Keratinocyte (primary cell): ENCODE measurements at regions not wholly inside any gene's neighbourhood (a gene's known extent, or its start where the extent isn't known, plus 50 kb on each side); places are given as distances from the start of the nearest gene placed in this dataset.

ENCODE experiments used
- DNase-seq: peaks from one replicate; pipeline ENCODE4 v3.0.0-alpha.2; 2011; ENCODE audit warnings: low read depth, missing footprints, low spot score
- FAIRE-seq: peaks from 2 replicates; lab custom pipeline; 2011; peaks lifted over from hg19 to GRCh38; lab: Jason Lieb, UNC
- H2AFZ ChIP-seq: 2 replicates; pipeline ENCODE4 v1.6.0; 2012; ENCODE audit warnings: low read length, control low read depth, inconsistent platforms; ENCODE audit not compliant: control insufficient read depth
- H3K27ac ChIP-seq: 2 replicates; pipeline ENCODE4 v1.5.1; 2011; ENCODE audit warnings: low read length; ENCODE audit not compliant: control insufficient read depth, insufficient read depth
- H3K27me3 ChIP-seq: 3 replicates; pipeline ENCODE4 v1.6.0; 2011; ENCODE audit warnings: low read length; ENCODE audit not compliant: control insufficient read depth, insufficient read depth; ENCODE audit errors: extremely low read depth
- H3K36me3 ChIP-seq, 2 experiments: 2 replicates in 1 of 2; 3 replicates in 1 of 2; pipeline ENCODE4 v1.5.1; 2011; ENCODE audit warnings: low read length in 2 of 2, mild to moderate bottlenecking in 1 of 2; ENCODE audit not compliant: control insufficient read depth in 2 of 2, insufficient read depth in 2 of 2; ENCODE audit errors: extremely low read depth in 1 of 2
- H3K4me1 ChIP-seq: 3 replicates; pipeline ENCODE4 v1.5.1; 2011; ENCODE audit warnings: low read length; ENCODE audit not compliant: control insufficient read depth, insufficient read depth; ENCODE audit errors: extremely low read depth
- H3K4me2 ChIP-seq: 3 replicates; pipeline ENCODE4 v1.6.0; 2011; ENCODE audit warnings: low read depth, low read length; ENCODE audit not compliant: control insufficient read depth, insufficient read depth; ENCODE audit errors: extremely low read depth
- H3K4me3 ChIP-seq, 3 experiments: fragments of 200-600 bp in 1 of 3; sonication (generic) in 1 of 3; 2 replicates in 2 of 3; 3 replicates in 1 of 3; pipeline ENCODE4 v1.5.1; 2011 to 2016; ENCODE audit warnings: low read length in 3 of 3, mild to moderate bottlenecking in 3 of 3, control low read depth in 2 of 3, inconsistent platforms in 1 of 3, low read depth in 1 of 3, mixed read lengths in 1 of 3, mixed run types in 1 of 3, moderate library complexity in 1 of 3; ENCODE audit not compliant: control insufficient read depth in 2 of 3, insufficient read depth in 2 of 3; ENCODE audit errors: extremely low read depth in 1 of 3
- H3K79me2 ChIP-seq: 2 replicates; pipeline ENCODE4 v1.6.0; 2012; ENCODE audit warnings: low read length; ENCODE audit not compliant: control insufficient read depth, insufficient read depth
- H3K9ac ChIP-seq: 3 replicates; pipeline ENCODE4 v1.6.0; 2011; ENCODE audit warnings: low read length; ENCODE audit not compliant: control insufficient read depth, insufficient read depth; ENCODE audit errors: extremely low read depth
- H3K9me1 ChIP-seq: 3 replicates; pipeline ENCODE4 v1.6.0; 2011; ENCODE audit warnings: low read length; ENCODE audit not compliant: control insufficient read depth, insufficient read depth; ENCODE audit errors: extremely low read depth
- H3K9me3 ChIP-seq: 2 replicates; pipeline ENCODE4 v1.5.1; 2012; ENCODE audit warnings: low read depth, low read length; ENCODE audit not compliant: control insufficient read depth
- H4K20me1 ChIP-seq: 3 replicates; pipeline ENCODE4 v1.6.0; 2011; ENCODE audit warnings: low read length; ENCODE audit not compliant: control insufficient read depth, insufficient read depth; ENCODE audit errors: extremely low read depth
- CTCF ChIP-seq, 3 experiments: IDR thresholded peaks in 1 of 3; conservative IDR thresholded peaks in 1 of 3; optimal IDR thresholded peaks in 1 of 3; 2 replicates in 2 of 3; 3 replicates in 1 of 3; pipeline versions ENCODE3 to v1.5.1; 2011; ENCODE audit warnings: low read length in 3 of 3, mild to moderate bottlenecking in 3 of 3, moderate library complexity in 2 of 3, control low read depth in 1 of 3, inconsistent platforms in 1 of 3; ENCODE audit not compliant: insufficient read depth in 2 of 3; ENCODE audit errors: extremely low read depth in 1 of 3
- EZH2 ChIP-seq: IDR thresholded peaks from one replicate; pipeline ENCODE4 v1.6.1; 2012; ENCODE audit warnings: inconsistent platforms, mild to moderate bottlenecking, low read length, moderate library complexity
- dilution Hi-C: fragments of 300-500 bp; cut with MboI; formaldehyde crosslinking; loops from one replicate; pipeline ENCODE4 v1.7.0; 2020; ENCODE audit warnings: low sequenced_read_pairs; ENCODE audit not compliant: extremely low pct_ligation_motif_present

- TF ChIP-seq EZH2: no peak
- no peak for TF ChIP-seq CTCF (optimal IDR thresholded peaks at IDR 0.05 in 1 of 3, IDR thresholded peaks at IDR 0.05 in 1 of 3, conservative IDR thresholded peaks at IDR 0.05 in 1 of 3; ENCODE audit: extremely low read depth in 1 of 3, insufficient read depth in 2 of 3, low read length in 3 of 3)
- DNase-seq (no peak), FAIRE-seq (no peak)
- Histone ChIP-seq H2AFZ (no peak overlapping the region), H3K9me3 (no peaks in the 10 kb centered on the region), H3K4me1 (no peaks in the 10 kb centered on the region), H3K27ac (no peak overlapping the region), H3K4me3 (no peak overlapping the region), H3K27me3 (no peaks in the 10 kb centered on the region), H3K9me1 (no peaks in the 10 kb centered on the region), H3K9ac (no peak overlapping the region), H3K79me2 (no peaks in the 10 kb centered on the region), H3K4me2 (no peak overlapping the region), H3K36me3 (no peaks in the 10 kb centered on the region), H4K20me1 (no peaks in the 10 kb centered on the region)
- dilution Hi-C loops: no loop called here
Measured at GRCh38 chr20:60782959-60783625, 469.0 kb upstream of the CDH4 start.

GRCh38 chr20:60785301-60785700, 466.8 kb upstream of the CDH4 start:
- H3K36me3 ChIP-seq: no peaks in the 10 kb centered on the region
- no peaks in the 10 kb centered on the region for H4K20me1 ChIP-seq
- dilution Hi-C loops: no loop called here
- no peak overlapping the region for H3K9ac ChIP-seq
- no peak overlapping the region for H3K4me2 ChIP-seq
- TF ChIP-seq CTCF (optimal IDR thresholded peaks at IDR 0.05 in 1 of 3, IDR thresholded peaks at IDR 0.05 in 1 of 3, conservative IDR thresholded peaks at IDR 0.05 in 1 of 3; ENCODE audit: extremely low read depth in 1 of 3, insufficient read depth in 2 of 3, low read length in 3 of 3) (no peak), EZH2 (no peak)
- DNase-seq (no peak), FAIRE-seq (no peak)
- no peak overlapping the region for H3K4me3 ChIP-seq
- H3K79me2 ChIP-seq: no peaks in the 10 kb centered on the region
- no peaks in the 10 kb centered on the region for H3K4me1 ChIP-seq
- H3K27me3 ChIP-seq: no peaks in the 10 kb centered on the region
- H3K27ac ChIP-seq: no peak overlapping the region
- H2AFZ ChIP-seq: no peak overlapping the region
- H3K9me1 ChIP-seq: no peaks in the 10 kb centered on the region
- H3K9me3 ChIP-seq: no peaks in the 10 kb centered on the region
